GM10248 (cell line): ENCODE measurements at regions not wholly inside any gene's neighbourhood (a gene's known extent, or its start where the extent isn't known, plus 50 kb on each side); places are given as distances from the start of the nearest gene placed in this dataset.

Source experiments
- CTCF ChIA-PET: fragments of 300-600 bp; sonication (Branson Sonifier 250); formaldehyde crosslinking; extraction: SDS; loops from one replicate; lab custom pipeline; 2021; ENCODE audit warnings: antibody characterized with exemption; lab: Yijun Ruan, JAX
- POLR2A ChIA-PET: fragments of 350-650 bp; sonication (Branson Sonifier 250); formaldehyde crosslinking; extraction: SDS; loops from one replicate; lab custom pipeline; 2020; ENCODE audit warnings: antibody characterized with exemption; lab: Yijun Ruan, JAX
- DNase-seq: peaks from one replicate; pipeline ENCODE4 v3.0.0; 2012; ENCODE audit errors: extremely low spot score
- TF ChIP-seq, protein P1 (sequence below): IDR thresholded peaks from 2 replicates; pipeline ENCODE4 v1.5.1; 2012; ENCODE audit warnings: mild to moderate bottlenecking, low read depth; ENCODE audit errors: extremely low read depth, missing control alignments, control extremely low read depth

DNA sequence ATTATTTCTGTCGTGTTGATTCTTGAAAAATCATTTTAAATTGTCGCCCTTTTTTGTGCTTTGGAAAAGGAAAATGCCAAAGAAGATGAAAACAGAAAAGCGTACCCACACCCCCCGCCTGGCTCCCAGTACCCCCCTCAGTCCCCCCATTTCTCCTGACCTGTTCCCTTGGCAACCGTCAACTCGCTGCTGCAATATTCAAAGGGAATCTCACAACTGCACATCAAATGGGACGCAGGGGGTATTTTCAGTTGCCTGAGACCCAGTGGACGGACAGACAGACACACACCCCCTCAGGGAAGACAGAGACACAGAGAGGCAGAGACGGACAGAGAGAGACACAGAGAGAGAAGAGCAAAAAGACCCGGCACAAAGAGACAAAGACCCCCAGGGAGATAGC lies 83.5 kb upstream of the PRR20G start:
- TF ChIP-seq, protein P1, sequence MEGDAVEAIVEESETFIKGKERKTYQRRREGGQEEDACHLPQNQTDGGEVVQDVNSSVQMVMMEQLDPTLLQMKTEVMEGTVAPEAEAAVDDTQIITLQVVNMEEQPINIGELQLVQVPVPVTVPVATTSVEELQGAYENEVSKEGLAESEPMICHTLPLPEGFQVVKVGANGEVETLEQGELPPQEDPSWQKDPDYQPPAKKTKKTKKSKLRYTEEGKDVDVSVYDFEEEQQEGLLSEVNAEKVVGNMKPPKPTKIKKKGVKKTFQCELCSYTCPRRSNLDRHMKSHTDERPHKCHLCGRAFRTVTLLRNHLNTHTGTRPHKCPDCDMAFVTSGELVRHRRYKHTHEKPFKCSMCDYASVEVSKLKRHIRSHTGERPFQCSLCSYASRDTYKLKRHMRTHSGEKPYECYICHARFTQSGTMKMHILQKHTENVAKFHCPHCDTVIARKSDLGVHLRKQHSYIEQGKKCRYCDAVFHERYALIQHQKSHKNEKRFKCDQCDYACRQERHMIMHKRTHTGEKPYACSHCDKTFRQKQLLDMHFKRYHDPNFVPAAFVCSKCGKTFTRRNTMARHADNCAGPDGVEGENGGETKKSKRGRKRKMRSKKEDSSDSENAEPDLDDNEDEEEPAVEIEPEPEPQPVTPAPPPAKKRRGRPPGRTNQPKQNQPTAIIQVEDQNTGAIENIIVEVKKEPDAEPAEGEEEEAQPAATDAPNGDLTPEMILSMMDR: no peak
- ChIA-PET POLR2A (interaction anchor here (0.6 kb wide), 1 partner anchor 20 kb away, joined by 3 read pairs; no protein-coding TSS in a partner anchor), CTCF (no interaction called here)
- no peak for DNase-seq

DNA sequence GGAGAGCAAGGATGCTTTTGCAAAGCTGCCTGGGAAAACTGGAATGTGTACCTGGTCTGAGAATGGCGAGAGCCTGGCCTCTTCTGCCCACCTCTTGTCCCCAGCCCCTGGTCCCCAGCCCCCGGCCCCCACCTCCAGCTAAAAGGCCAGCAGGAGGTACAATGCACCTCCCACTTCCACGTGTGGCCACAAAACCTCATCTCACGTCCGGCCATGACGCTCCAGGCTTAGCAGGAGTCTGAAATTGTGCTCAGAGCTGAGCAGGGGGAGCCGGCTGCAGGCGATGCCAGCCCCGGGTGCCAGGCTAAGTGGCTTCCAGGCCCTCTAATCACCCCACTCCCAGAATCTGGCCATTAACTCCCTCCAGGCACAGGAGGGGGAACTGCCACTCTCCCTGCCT lies 83.1 kb upstream of the PRR20G start:
- ChIA-PET POLR2A (interaction anchor here (0.6 kb wide), 1 partner anchor 20 kb away, joined by 3 read pairs; no protein-coding TSS in a partner anchor), CTCF (no interaction called here)
- TF ChIP-seq, protein P1: no peak
- no peak for DNase-seq

DNA sequence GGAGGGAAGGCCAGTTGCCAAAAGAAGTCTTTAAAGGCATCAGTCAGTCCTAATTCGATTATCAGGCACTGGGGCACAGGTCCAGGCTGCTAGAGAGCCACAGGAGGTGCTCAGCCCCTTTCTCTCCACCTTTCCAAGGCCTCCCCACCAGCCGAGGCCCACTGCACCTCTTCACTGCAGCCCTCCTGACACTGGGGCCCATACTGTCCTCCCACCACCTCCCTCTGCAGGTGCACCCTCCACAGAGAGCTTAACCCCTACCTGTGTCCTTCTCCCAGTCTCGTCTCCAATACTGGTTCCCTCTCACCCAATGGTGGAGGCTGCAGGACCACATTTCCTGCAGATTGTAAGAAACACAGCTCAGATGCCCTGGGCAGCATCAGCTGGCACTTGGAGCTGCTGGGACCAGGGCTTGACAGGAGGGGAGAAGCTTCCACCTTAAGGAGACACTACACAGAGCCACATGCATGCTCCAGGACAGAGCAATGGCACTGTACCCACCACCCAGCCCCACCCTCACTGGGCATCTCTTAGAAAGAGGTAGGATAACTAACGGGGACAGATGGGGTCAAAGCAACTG lies 81.6 kb upstream of the PRR20G start:
- CTCF ChIA-PET: interaction anchor here (0.7 kb wide), 1 partner anchor 37 kb away, joined by 3 read pairs; no protein-coding TSS in a partner anchor

DNA sequence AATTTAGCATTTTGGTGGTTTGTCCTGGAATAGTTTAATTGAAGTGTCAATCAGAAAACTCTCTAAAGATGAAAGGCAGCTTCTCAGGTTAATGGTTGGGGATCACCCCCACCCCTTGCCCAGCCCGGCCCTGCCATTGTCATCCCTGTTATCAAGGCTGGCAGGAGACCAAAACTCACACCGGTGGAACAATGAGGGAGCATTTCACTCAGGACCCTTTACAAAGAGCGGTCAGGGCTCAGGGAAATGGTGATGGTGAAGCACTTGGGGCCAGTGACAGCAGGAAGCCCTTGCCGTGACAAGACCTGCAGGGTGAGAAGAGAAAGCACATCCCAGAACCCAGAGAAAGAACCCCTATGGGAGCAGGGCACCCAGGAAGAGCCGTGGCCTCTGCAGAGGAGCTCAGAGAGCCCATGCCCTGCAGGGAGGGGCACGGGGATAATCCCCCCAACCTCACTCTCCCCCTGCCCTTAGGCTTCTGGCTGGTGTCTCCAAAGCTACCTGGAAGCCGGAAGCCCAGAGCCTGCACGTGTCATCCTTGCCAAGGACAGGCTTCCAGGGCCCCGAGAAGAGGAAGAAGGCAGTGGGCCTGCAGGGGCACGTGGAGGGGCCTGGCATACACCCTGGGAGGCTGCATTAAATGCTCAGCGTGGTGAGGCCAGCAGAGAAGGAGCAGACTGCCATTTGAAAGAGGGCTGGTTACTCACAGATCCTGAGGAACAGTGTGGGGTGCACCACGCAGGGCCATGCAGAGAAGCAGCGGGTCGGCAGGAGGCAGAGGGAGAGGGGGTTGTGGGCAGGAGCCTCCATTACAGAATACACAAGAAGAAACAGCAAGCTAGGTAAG lies 80.6 kb upstream of the PRR20G start:
- TF ChIP-seq, protein P1: no peak
- ChIA-PET CTCF (no interaction called here), POLR2A (no interaction called here)
- DNase-seq: no peak

More for the DNA sequence above, 81.6 kb upstream of the PRR20G start:
- TF ChIP-seq, protein P1: no peak
- no peak for DNase-seq
- POLR2A ChIA-PET: no interaction called here

DNA sequence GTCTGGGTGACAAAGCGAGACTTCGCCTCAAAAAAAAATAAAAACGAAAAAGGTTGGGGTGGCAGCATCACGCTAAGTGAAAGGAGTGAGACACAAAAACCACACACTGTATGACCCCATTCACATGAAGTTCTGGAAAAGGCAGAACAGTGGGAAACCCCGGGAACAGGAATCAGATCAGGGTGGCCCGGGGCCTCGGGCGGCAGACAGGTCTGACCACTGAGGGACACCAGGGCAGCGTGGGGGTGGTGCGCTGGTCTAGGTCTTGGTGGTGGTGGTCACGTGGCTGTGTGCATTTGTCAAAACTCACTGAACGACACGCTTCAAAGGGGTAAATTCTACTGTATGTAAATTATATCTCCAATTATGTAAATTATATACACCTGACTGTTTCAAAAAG lies 79.7 kb upstream of the PRR20G start:
- ChIA-PET POLR2A (no interaction called here), CTCF (interaction anchor here (1.1 to 2.0 kb wide), 2 partner anchors 7 to 13 kb away, joined by 3 to 8 read pairs; no protein-coding TSS in a partner anchor)
- TF ChIP-seq, protein P1: no peak
- no peak for DNase-seq

DNA sequence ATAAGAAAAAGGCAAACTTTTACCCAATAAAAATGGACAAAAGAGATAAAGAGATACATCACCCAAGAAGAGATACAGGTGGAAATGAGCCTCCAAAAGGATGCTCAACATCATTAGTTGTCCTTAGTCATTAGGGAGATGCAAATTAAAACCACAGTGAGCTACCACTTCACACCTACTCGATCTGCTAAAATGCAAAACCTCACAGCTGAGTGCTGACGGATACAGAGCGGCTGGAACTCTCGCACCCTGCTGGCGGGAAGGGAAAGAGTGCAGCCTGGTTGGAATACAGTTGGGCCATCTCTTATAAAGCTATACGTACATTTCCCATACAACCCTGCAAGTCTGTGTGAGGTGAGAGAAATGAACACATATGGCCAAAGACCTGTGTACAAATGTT lies 78.5 kb upstream of the PRR20G start:
- POLR2A ChIA-PET: no interaction called here
- TF ChIP-seq, protein P1: peak; percentile 31
- CTCF ChIA-PET: interaction anchor here (0.9 to 2.0 kb wide), 7 partner anchors 9 to 89 kb away, joined by 3 to 8 read pairs (median 4); no protein-coding TSS in a partner anchor
- no peak for DNase-seq
